Vagina (tissue), 2 donors: ENCODE measurements at regions not wholly inside any gene's neighbourhood (a gene's known extent, or its start where the extent isn't known, plus 50 kb on each side); places are given as distances from the start of the nearest gene placed in this dataset.

ENCODE experiments used
- DNase-seq, 2 donors: peaks; one replicate each; pipeline ENCODE4 v3.0.0-alpha.2; 2017; ENCODE audit errors: extremely low spot score in 2 of 2
- H3K27ac ChIP-seq: fragments of 200-600 bp; sonication (generic); one replicate; pipeline ENCODE4 v1.5.1; 2019
- H3K27me3 ChIP-seq: fragments of 200-600 bp; sonication (generic); one replicate; pipeline ENCODE4 v1.5.1; 2019
- H3K36me3 ChIP-seq, 2 donors: fragments of 200-600 bp; sonication (generic); one replicate each; pipeline ENCODE4 v1.5.1; 2017 to 2019
- H3K4me1 ChIP-seq: fragments of 200-600 bp; sonication (generic); one replicate; pipeline ENCODE4 v1.5.1; 2019
- H3K4me3 ChIP-seq, 2 donors: fragments of 200-600 bp; sonication (generic); 1 replicate in 1 of 2; 2 replicates in 1 of 2; pipeline ENCODE4 v1.5.1; 2016 to 2019
- H3K9me3 ChIP-seq: fragments of 200-600 bp; sonication (generic); one replicate; pipeline ENCODE4 v1.5.1; 2019
- POLR2A ChIP-seq, 2 donors: fragments of 450-650 bp; IDR thresholded peaks; one replicate each; pipeline ENCODE4 v1.6.1; 2017; ENCODE audit warnings: antibody characterized with exemption in 2 of 2, mild to moderate bottlenecking in 2 of 2, moderate library complexity in 2 of 2
- POLR2AphosphoS5 ChIP-seq, 2 donors: sonication (generic); formaldehyde crosslinking; IDR thresholded peaks; one replicate each; pipeline ENCODE4 v1.9.0; 2017; ENCODE audit warnings: antibody characterized with exemption in 2 of 2, mild to moderate bottlenecking in 2 of 2, low read depth in 1 of 2; ENCODE audit not compliant: insufficient read depth in 1 of 2
- intact Hi-C: fragments of 100-400 bp; cut with DNase I; formaldehyde crosslinking; loops from one replicate; pipeline ENCODE4 v1.15.1; 2023
- TF ChIP-seq, protein P1 (sequence below), 3 experiments: fragments of 450-650 bp in 2 of 3; fragments of 200-600 bp in 1 of 3; sonication (generic) in 1 of 3; IDR thresholded peaks; one replicate each; pipeline ENCODE4 v1.5.1; 2017 to 2019; ENCODE audit warnings: antibody characterized with exemption in 3 of 3, mild to moderate bottlenecking in 2 of 3, moderate library complexity in 2 of 3

DNA sequence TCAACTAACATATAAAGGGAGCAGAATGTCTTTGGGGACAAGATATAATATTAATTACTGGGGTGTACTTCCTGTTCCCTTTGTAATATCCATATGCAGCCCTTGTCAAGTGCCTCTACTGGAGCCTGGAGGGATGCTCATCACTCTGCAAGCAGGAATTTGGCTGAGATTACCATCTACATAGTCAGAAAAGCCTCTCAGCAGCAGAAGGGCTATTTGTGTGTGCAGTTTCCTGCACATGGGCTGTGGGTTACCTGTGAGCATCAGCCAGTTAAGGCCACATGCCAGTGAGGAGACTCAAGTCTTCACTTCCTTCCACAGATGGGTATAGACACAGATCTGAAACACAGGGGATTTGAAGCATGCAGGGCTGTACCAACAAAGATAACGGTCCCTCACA lies 278.1 kb upstream of the PLSCR5 start:
- TF ChIP-seq POLR2AphosphoS5 (IDR thresholded peaks at IDR 0.05; ENCODE audit: insufficient read depth in 1 of 2, low read depth in 1 of 2) (no peak), POLR2A (IDR thresholded peaks at IDR 0.05) (no peak)
- TF ChIP-seq, protein P1, sequence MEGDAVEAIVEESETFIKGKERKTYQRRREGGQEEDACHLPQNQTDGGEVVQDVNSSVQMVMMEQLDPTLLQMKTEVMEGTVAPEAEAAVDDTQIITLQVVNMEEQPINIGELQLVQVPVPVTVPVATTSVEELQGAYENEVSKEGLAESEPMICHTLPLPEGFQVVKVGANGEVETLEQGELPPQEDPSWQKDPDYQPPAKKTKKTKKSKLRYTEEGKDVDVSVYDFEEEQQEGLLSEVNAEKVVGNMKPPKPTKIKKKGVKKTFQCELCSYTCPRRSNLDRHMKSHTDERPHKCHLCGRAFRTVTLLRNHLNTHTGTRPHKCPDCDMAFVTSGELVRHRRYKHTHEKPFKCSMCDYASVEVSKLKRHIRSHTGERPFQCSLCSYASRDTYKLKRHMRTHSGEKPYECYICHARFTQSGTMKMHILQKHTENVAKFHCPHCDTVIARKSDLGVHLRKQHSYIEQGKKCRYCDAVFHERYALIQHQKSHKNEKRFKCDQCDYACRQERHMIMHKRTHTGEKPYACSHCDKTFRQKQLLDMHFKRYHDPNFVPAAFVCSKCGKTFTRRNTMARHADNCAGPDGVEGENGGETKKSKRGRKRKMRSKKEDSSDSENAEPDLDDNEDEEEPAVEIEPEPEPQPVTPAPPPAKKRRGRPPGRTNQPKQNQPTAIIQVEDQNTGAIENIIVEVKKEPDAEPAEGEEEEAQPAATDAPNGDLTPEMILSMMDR (IDR thresholded peaks at IDR 0.05): no peak
- no peak for DNase-seq
- no peak overlapping the region for H3K4me3 ChIP-seq
- no peak overlapping the region for H3K27ac ChIP-seq
- no peaks in the 10 kb centered on the region for H3K9me3 ChIP-seq
- H3K27me3 ChIP-seq: no peaks in the 10 kb centered on the region
- H3K4me1 ChIP-seq: no peaks in the 10 kb centered on the region
- intact Hi-C loops: no loop called here
- no peaks in the 10 kb centered on the region for H3K36me3 ChIP-seq

DNA sequence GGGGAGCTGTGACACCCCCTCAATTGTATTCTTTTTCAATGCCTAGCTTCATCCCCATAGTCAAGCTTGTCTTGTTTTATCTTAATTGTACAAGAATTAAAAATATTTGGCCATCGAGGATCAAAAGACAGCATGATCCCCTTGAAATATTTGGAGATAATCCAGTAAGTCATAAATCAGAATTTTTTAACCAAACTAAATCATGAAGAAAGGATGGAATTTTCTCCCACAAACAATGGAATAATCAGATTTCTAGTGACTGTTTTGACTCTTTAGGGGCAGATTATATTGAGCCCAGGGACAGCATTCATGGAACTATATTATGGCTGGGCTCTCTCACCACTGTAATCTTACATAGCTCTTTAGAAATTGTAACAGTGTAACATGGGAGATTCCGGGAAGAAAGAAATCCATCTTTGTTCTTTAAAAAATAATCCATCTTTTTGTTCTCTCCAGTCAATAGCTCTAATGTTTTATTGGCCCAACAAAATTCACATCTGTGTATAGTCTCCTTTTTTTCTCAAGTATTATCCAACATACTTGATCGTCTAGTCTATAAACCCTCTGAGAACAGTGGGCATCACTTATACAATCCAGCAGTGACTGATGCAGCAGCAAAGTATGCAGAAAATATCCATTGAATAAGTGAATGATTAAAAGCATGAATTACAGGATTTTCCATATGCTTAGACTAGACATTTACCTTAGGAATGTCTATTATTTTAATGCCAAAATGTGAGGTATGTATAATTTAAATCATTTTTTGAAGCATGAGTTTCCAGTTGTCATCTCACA lies 277.0 kb upstream of the PLSCR5 start:
- Histone ChIP-seq H3K4me1 (no peaks in the 10 kb centered on the region), H3K4me3 (no peak overlapping the region), H3K27me3 (no peaks in the 10 kb centered on the region), H3K27ac (no peak overlapping the region), H3K36me3 (no peaks in the 10 kb centered on the region), H3K9me3 (no peaks in the 10 kb centered on the region)
- intact Hi-C loops: no loop called here
- no peak for DNase-seq
- TF ChIP-seq POLR2AphosphoS5 (IDR thresholded peaks at IDR 0.05; ENCODE audit: insufficient read depth in 1 of 2, low read depth in 1 of 2): no peak
- no peak for TF ChIP-seq POLR2A (IDR thresholded peaks at IDR 0.05)
- TF ChIP-seq, protein P1 (IDR thresholded peaks at IDR 0.05): no peak

DNA sequence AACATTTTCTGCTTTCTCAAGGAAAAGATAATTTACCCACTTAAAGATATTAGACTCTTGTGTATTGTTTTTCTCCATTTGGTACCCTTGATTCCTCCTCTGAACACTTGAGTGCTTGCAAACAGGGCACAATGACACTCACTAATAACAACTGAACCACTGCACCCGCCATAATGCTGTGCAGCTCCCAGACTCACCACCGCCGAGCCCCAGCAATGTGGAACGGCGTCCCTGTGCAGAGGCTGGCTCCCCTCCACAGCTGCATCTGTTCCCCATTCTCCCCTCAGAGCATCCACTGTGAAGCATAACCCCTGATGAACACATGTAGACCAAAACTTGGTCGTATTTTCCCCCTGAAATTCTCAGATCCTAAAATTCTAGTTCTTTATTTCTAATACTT lies 276.2 kb upstream of the PLSCR5 start:
- intact Hi-C loops: no loop called here
- TF ChIP-seq, protein P1 (IDR thresholded peaks at IDR 0.05): no peak
- no peak for TF ChIP-seq POLR2A (IDR thresholded peaks at IDR 0.05)
- no peak for TF ChIP-seq POLR2AphosphoS5 (IDR thresholded peaks at IDR 0.05; ENCODE audit: insufficient read depth in 1 of 2, low read depth in 1 of 2)
- Histone ChIP-seq H3K4me1 (no peaks in the 10 kb centered on the region), H3K27ac (no peak overlapping the region), H3K9me3 (no peaks in the 10 kb centered on the region), H3K27me3 (no peaks in the 10 kb centered on the region), H3K36me3 (no peaks in the 10 kb centered on the region), H3K4me3 (no peak overlapping the region)
- no peak for DNase-seq

DNA sequence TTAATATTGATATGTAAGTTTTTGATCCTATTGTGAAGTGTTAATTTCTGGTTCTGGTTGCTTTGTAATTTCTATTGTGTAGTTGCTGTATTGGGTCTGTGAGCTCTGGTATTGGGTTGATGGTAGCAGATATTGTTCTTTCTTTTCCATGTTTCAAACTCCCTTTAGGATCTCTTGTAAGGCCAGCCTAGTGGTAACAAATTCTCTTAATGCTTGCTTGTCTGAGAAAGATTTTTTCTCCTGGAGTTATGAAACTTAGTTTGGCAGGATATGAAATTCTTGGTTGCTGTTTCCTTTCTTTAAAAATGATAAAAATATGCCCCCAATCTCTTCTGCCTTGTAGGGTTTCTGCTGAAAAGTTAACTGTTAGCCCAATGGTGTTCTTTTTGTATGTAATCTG lies 268.6 kb upstream of the PLSCR5 start:
- no peaks in the 10 kb centered on the region for H3K4me1 ChIP-seq
- H3K27me3 ChIP-seq: no peaks in the 10 kb centered on the region
- H3K4me3 ChIP-seq: no peak overlapping the region

More for the DNA sequence above, 268.6 kb upstream of the PLSCR5 start:
- no peaks in the 10 kb centered on the region for H3K36me3 ChIP-seq
- TF ChIP-seq POLR2AphosphoS5 (IDR thresholded peaks at IDR 0.05; ENCODE audit: insufficient read depth in 1 of 2, low read depth in 1 of 2) (no peak), POLR2A (IDR thresholded peaks at IDR 0.05) (no peak)
- TF ChIP-seq, protein P1 (IDR thresholded peaks at IDR 0.05): no peak
- no peak for DNase-seq
- no peaks in the 10 kb centered on the region for H3K9me3 ChIP-seq
- no peak overlapping the region for H3K27ac ChIP-seq
- intact Hi-C loops: no loop called here
